Aorta (tissue), 5 donors: ENCODE measurements at regions not wholly inside any gene's neighbourhood (a gene's known extent, or its start where the extent isn't known, plus 50 kb on each side); places are given as distances from the start of the nearest gene placed in this dataset.

Experiments
- ATAC-seq: fragments of 200-7000 bp; cut with Tn5 transposase; one replicate; pipeline ENCODE4 v1.9.1; 2022; ENCODE audit warnings: moderate library complexity; ENCODE audit not compliant: low FRiP score
- DNase-seq, 2 donors: peaks; one replicate each; pipeline ENCODE4 v3.0.0-alpha.2; 2020
- H3K27ac ChIP-seq, 2 donors: one replicate each; pipeline ENCODE4 v1.5.1; 2013; ENCODE audit warnings: low read length in 2 of 2, mild to moderate bottlenecking in 2 of 2, moderate library complexity in 2 of 2, control low read depth in 1 of 2, inconsistent platforms in 1 of 2, low read depth in 1 of 2
- H3K27me3 ChIP-seq, 2 donors: one replicate each; pipeline ENCODE4 v1.6.1; 2013; ENCODE audit warnings: control low read depth in 1 of 2, low read length in 1 of 2, mild to moderate bottlenecking in 1 of 2, moderate library complexity in 1 of 2; ENCODE audit not compliant: insufficient read depth in 2 of 2, control insufficient read depth in 1 of 2
- H3K36me3 ChIP-seq, 2 donors: one replicate each; pipeline ENCODE4 v1.6.1; 2013; ENCODE audit warnings: control low read depth in 1 of 2, low read length in 1 of 2, mild to moderate bottlenecking in 1 of 2; ENCODE audit not compliant: insufficient read depth in 2 of 2, control insufficient read depth in 1 of 2
- H3K4me1 ChIP-seq, 2 donors: one replicate each; pipeline ENCODE4 v1.6.1; 2013; ENCODE audit warnings: low read length in 2 of 2, control low read depth in 1 of 2, mild to moderate bottlenecking in 1 of 2, moderate library complexity in 1 of 2; ENCODE audit not compliant: insufficient read depth in 2 of 2, control insufficient read depth in 1 of 2
- H3K4me3 ChIP-seq, 2 donors: one replicate each; pipeline ENCODE4 v1.5.1; 2013; ENCODE audit warnings: low read length in 2 of 2, control low read depth in 1 of 2, mild to moderate bottlenecking in 1 of 2
- H3K9me3 ChIP-seq: one replicate; pipeline ENCODE4 v1.6.1; 2013; ENCODE audit warnings: mild to moderate bottlenecking, low read length; ENCODE audit not compliant: control insufficient read depth
- WGBS, 2 donors: extraction: QIAGEN DNeasy Blood & Tissue Kit; methylation state at CpG; one replicate each; pipeline ENCODE4 v1.1.7; 2013; 5-methylcytosine and 5-hydroxymethylcytosine counted together
- intact Hi-C, 2 donors: fragments of 100-400 bp; cut with DNase I; formaldehyde crosslinking; loops; one replicate each; pipeline versions ENCODE4 v1.14.2 to v1.15.0; 2022
- donor health status: healthy with polysubstance abuse.
- donor health status: Bipolar disorder and iron deficiency.
- donor health status: DM: no; HTN: no; CAD: no.
- donor health status: DM: no; HTN: no; CAD: no.
- donor health status: DM: yes; HTN: yes; CAD: no.

DNA sequence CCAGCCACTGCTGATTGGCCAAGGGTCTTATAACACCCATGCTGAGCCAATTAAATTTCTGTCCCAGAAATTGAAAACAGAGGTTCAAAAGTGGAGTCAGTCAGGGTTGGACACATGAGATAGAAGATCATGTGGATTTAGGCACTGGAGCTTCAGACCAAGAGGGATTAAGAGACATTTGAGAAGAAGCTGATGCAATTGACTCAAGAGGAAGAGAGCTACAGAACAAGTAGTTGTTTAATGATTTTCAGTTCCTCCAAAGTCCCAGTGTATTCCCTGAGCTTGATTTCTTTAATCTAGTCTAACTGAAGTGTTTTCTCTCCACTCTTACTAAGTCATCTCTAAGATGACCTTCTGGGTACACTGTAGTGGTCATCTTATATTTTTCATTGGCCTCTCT is 227.1 kb downstream of the DUSP10 start:
- Histone ChIP-seq H3K9me3 (no peaks in the 10 kb centered on the region), H3K27ac (no peak overlapping the region), H3K4me3 (no peak overlapping the region), H3K27me3 (no peaks in the 10 kb centered on the region), H3K36me3 (no peaks in the 10 kb centered on the region), H3K4me1 (no peaks in the 10 kb centered on the region)
- DNase-seq (no peak), ATAC-seq (no peak)
- intact Hi-C loops, result no loop called here

DNA sequence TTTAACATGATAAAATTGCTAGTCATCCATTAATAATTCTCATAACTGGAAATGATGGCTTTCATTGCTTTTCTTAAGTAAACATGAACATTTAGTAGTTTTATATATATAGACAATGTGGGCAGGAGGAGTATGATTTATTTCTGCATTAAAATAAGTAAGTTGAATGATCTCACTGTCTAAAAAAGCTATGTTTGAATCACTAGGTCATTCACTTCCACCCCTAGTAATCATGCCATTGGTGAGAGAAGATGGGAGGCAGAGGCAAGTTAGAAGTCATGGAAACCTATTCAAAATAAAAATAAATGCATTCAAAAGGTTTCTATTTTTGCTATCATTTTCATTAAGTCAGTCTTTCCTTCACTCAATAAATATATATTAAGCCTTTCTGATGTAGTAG is 226.4 kb downstream of the DUSP10 start:
- ATAC-seq, result no peak
- intact Hi-C loops, result no loop called here
- H3K27me3 ChIP-seq, result no peaks in the 10 kb centered on the region

DNA sequence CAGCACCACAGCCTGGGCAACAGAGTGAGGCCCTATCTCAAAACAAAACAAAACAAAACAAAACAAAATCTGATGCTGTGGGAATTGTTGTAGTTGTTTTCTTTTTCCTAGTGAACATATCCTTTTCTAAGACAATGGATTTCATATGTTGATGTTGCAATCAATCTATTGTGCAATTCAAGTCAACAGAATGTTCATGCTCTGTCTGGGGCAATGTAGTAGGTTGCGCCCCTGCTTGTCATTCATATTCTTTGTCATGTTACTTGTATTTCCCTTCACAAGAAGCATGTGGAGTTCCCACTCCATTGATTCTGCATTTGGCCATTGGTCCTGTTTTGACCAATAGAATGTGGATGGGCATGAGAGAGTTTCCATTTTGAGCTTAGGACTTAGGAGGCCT is 223.9 kb downstream of the DUSP10 start:
- Histone ChIP-seq H3K4me1 (no peaks in the 10 kb centered on the region), H3K27ac (no peak overlapping the region), H3K36me3 (no peaks in the 10 kb centered on the region), H3K9me3 (no peaks in the 10 kb centered on the region), H3K4me3 (no peak overlapping the region), H3K27me3 (no peaks in the 10 kb centered on the region)
- DNase-seq (no peak), ATAC-seq (no peak)
- intact Hi-C loops, result no loop called here
- WGBS, 2 donors, result 90 to 94% methylated on average over 1 of the region's 1 CpG

More for the DNA sequence above, 226.4 kb downstream of the DUSP10 start:
- Histone ChIP-seq H3K4me3 (no peak overlapping the region), H3K4me1 (no peaks in the 10 kb centered on the region), H3K9me3 (no peaks in the 10 kb centered on the region), H3K36me3 (no peaks in the 10 kb centered on the region), H3K27ac (no peak overlapping the region)
- no peak for DNase-seq

DNA sequence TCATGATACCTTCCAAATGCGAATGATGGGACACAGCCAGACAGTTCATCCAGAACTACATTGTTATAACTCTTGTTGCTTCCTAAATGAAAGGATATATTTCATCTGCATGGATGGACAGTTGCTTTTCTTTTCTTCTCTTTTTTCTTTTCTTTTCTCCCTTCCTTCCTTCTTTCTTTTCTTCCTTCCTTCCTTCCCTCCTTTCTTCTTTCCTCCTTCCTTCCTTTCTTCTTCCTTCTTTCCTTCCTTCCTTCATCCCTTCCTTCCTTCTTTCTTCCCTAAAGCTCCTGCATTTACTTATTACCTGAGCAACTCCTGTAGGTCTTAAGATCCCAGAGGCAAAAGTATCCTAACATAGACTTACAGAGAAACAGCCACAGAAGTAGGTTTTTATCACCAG is 221.6 kb downstream of the DUSP10 start:
- Histone ChIP-seq H3K9me3 (no peaks in the 10 kb centered on the region), H3K4me3 (no peak overlapping the region), H3K4me1 (no peaks in the 10 kb centered on the region), H3K36me3 (no peaks in the 10 kb centered on the region), H3K27ac (no peak overlapping the region), H3K27me3 (no peaks in the 10 kb centered on the region)
- intact Hi-C loops, result no loop called here
- no peak for ATAC-seq
- 80 to 82% methylated on average over 1 of the region's 1 CpG for WGBS, 2 donors
- DNase-seq, result no peak

DNA sequence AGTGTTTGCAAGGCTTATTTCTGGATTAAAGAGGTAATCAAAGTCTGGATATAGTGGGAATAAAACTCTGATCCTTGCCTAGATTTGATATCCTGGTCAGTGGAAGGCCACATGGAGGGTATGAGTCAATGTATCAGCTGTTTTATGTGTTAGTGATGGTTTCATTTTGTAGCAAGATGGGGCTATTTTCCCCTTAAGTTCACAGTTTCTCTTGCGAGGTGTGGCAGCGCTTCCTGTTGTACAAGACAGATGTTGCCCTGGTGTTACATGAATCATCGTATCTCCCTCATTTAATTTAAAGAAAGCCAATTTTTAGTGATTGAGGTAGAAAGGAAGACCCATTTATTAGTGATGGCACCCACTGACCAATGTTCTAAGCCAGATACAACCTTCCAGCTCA is 220.2 kb downstream of the DUSP10 start:
- 89 to 94% methylated on average over 3 of the region's 3 CpGs for WGBS, 2 donors

DNA sequence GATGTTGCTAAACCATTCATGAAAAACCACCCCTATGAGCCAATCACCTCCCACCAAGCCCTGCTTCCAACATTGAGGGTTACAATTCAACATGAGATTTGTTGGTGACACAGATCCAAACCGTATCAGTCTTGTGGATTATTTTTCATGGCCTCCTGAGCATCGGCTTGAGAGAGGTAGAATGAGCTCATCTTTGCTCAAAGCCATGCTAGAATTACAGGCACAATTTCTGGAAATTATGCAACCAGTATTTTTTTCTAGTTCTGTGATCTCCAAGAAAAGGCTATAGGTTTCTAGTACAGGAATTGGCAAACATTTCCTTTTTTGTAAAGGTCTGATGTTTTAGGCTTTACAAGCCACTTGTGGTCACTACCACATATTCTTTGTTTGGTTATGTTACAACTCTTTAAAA is 219.4 kb downstream of the DUSP10 start:
- no peaks in the 10 kb centered on the region for H3K36me3 ChIP-seq
- no peak overlapping the region for H3K27ac ChIP-seq
- H3K9me3 ChIP-seq, result no peaks in the 10 kb centered on the region
- no peak for ATAC-seq
- no peak for DNase-seq
- WGBS, 2 donors, result 86 to 93% methylated on average over 2 of the region's 2 CpGs
- H3K27me3 ChIP-seq, result no peaks in the 10 kb centered on the region
- H3K4me3 ChIP-seq, result no peak overlapping the region
- intact Hi-C loops, result no loop called here
- H3K4me1 ChIP-seq, result no peaks in the 10 kb centered on the region

More for the DNA sequence above, 220.2 kb downstream of the DUSP10 start:
- DNase-seq (no peak), ATAC-seq (no peak)
- Histone ChIP-seq H3K4me3 (no peak overlapping the region), H3K27me3 (no peaks in the 10 kb centered on the region), H3K36me3 (no peaks in the 10 kb centered on the region), H3K27ac (no peak overlapping the region), H3K9me3 (no peaks in the 10 kb centered on the region), H3K4me1 (no peaks in the 10 kb centered on the region)
- intact Hi-C loops, result no loop called here

DNA sequence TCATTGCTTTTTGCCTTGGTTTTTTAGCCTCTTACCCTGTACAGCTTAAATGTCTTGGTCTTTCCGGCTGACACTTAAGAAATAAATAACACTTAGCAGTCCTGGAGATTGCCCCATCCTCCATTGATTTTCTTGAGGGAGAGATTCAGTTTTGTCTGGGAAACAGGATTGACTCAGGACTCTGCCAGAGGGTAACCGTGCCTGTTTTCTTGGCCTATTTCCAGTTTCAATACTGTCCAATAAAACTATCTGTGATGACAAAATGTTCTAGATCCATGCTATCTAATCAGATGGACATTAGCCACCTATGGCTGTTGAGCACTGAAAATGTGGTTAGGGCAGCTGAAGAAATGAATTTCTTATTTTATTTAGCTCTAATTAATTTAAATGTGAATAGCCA is 216.1 kb downstream of the DUSP10 start:
- Histone ChIP-seq H3K4me3 (no peak overlapping the region), H3K9me3 (no peaks in the 10 kb centered on the region), H3K27ac (no peak overlapping the region), H3K4me1 (no peaks in the 10 kb centered on the region), H3K36me3 (no peaks in the 10 kb centered on the region), H3K27me3 (no peaks in the 10 kb centered on the region)
- DNase-seq, result no peak
- WGBS, 2 donors, result 44 to 51% methylated on average over 2 of the region's 2 CpGs
- no peak for ATAC-seq
- intact Hi-C loops, result no loop called here

DNA sequence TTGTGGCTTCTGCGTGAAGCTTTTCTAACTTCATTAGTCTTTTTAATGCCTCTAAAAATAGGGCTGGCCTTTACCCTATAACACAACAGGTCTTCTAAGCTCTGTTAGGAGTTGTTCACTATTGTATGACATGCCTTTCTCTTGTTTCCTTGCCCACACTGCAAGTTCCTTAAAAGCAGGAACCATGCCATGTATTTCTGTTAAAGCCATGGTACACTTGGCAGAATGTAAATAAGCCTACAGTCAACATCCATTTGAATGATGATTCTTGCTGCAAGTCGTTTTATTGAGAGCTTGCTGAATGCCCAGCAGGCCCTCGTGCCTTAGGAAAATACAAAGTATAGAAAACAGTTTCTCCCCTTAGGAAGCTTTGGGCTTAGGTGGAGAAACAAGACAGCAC is 214.6 kb downstream of the DUSP10 start:
- intact Hi-C loops, result no loop called here
- Histone ChIP-seq H3K27ac (no peak overlapping the region), H3K4me1 (no peaks in the 10 kb centered on the region), H3K4me3 (no peak overlapping the region), H3K36me3 (no peaks in the 10 kb centered on the region), H3K9me3 (no peaks in the 10 kb centered on the region), H3K27me3 (no peaks in the 10 kb centered on the region)
- WGBS, 2 donors, result 36 to 40% methylated on average over 3 of the region's 3 CpGs
- ATAC-seq (no peak), DNase-seq (no peak)

DNA sequence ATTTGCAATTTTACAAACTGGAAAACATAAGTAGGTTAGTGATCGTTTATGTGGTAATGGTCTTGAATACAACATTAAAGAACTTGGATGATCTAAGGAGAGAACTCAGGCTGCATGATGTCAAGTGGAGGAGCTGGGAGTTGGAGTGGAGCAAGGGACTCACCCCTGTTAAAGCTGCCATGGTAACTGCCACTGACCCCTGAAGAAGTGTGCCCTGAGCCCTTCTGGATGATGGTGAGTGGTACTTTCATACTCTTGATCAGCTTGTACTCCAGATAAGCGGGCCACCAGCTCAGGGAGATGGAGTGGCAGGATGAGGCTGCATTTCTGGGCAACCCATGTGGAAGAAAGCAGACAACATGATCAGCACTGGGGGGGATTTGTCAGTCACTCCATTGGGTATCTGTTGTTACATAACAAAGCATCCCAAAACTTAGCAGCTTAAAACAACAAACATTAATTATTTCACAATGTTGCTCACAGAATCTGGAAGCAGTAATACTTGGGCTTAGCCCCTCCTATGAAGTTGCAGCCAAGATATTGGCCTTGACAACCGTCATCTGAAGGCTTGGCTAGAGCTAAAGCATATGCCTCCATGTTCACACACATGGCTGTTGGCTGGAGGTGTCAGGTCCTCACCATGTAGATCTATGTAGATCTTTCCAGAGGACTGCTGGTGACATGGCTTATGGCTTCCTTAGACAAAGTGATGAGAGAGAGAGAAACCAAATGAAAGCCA is 213.8 kb downstream of the DUSP10 start:
- 77 to 78% methylated on average over 3 of the region's 3 CpGs for WGBS, 2 donors
- intact Hi-C loops, result no loop called here
- DNase-seq, result no peak
- H3K27ac ChIP-seq, result no peak overlapping the region
- H3K27me3 ChIP-seq, result no peaks in the 10 kb centered on the region
- no peak for ATAC-seq
- H3K36me3 ChIP-seq, result no peaks in the 10 kb centered on the region
- no peaks in the 10 kb centered on the region for H3K9me3 ChIP-seq
- no peak overlapping the region for H3K4me3 ChIP-seq
- no peaks in the 10 kb centered on the region for H3K4me1 ChIP-seq
